HK-2 (cell line): ENCODE measurements at regions not wholly inside any gene's neighbourhood (a gene's known extent, or its start where the extent isn't known, plus 50 kb on each side); places are given as distances from the start of the nearest gene placed in this dataset.

Experiments
- DNase-seq: peaks from one replicate; pipeline ENCODE4 v3.0.0-alpha.2; 2018; ENCODE audit not compliant: unreplicated experiment

- no peak for DNase-seq
Observed at GRCh38 chr11:109859045-109859724, 234.0 kb upstream of the ZC3H12C start.

- DNase-seq = no peak
Observed at GRCh38 chr11:109862835-109863234, 230.4 kb upstream of the ZC3H12C start.

GRCh38 chr11:109864151-109864661, 229.0 kb upstream of the ZC3H12C start:
- no peak for DNase-seq

GRCh38 chr11:109864834-109865547, 228.2 kb upstream of the ZC3H12C start:
- no peak for DNase-seq

GRCh38 chr11:109865548-109866186, 227.5 kb upstream of the ZC3H12C start:
- DNase-seq = no peak

DNA sequence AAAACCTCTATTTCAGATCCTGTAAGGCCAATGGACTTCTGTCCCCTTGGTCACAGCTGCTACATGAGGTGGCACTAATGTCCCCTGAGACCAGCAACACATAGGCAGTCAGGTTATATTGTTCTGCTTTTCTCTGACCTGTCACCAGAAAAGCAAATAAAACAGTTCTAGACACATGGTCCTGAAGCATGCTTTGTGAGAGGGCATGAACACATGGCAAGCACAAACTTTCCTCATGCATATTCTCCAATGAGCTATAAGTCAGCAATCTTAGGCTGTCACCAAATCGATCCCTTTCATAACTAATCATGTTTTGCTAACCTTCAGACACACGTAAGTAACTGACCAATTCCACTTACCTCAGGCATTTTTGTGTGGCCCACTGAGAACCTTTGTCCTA, 225.4 kb upstream of the ZC3H12C start:
- no peak for DNase-seq

- no peak for DNase-seq
Observed at GRCh38 chr11:109869536-109869935, 223.7 kb upstream of the ZC3H12C start.

DNA sequence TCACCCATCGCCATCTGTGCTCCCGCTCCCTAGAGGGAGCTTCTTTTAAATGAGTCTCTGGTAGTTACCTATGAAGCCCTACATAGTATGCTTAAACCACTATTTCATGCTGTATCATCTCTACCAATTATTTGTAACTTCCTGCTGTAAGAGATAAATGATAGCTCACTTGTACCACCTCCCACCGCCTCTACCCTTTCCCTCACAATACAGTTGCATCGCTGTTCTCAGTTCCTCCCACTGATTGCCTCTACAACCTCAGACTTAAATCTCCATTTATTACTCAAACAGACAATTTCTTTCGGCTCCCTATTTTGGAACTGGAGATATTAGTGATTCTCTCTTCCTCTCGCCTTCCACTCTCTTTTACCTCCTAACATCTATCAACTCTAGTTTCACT, 222.9 kb upstream of the ZC3H12C start:
- DNase-seq = no peak

DNA sequence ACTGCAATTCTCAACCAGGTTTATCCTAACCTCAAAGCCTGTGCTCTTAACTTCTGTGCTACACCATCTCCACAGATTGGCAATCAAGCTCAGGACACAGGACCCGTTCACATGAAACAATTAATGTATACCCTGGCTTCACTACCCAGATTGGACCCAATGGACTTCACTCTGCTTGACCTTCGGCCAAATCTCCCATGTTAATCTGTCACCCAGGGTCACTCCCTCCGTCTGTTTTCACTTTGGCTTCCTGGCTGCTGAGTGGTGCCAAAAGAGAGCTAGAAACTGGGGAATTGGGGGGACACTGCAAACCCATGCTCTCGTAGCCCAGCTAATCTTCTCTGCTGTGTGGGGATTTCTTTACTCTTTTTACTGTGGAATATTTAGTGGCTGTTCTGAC, 216.1 kb upstream of the ZC3H12C start:
- no peak for DNase-seq

- no peak for DNase-seq
Observed at GRCh38 chr11:109884501-109884900, 208.7 kb upstream of the ZC3H12C start.

DNA sequence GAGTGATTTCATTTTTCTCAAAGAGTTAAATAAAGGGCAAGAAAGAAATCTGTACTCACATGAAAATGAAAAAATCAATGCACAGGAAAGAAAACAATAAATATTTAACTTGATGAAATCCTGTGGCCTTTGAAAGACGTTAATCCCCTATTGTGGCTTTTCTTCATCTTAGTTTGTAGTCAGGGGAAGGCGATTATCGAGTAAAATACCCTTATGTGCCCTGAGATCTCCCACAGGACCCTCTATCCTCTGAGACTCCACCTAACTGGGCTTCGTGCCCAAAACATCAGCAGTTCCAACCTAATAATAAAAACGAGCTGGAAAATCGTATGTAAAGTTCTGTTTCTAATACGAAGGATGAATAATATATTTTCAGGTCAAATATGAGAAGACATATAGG, 208.2 kb upstream of the ZC3H12C start:
- no peak for DNase-seq

DNA sequence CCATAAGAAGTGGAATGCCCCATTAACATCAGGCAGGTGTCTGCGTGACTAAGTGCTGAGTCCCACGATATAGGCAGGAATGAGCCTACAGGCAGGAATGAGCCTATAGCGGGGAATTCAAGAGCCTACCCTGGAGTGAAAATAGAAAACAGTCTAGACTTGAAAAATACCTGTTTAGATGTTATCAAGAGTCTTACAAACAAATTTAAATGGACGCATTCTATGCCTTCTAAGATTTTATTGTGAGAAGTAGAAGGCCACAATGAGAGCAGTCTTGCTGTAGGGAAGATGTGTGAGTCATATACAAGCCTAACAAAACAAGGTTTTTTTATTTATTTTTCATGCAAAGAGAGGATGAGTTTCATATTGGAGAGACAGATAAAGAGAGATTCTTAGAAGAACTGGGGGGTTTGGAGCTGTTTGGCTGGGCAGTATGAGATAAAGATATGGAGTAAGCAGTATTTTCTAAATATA, 200.8 kb upstream of the ZC3H12C start:
- DNase-seq = no peak

DNA sequence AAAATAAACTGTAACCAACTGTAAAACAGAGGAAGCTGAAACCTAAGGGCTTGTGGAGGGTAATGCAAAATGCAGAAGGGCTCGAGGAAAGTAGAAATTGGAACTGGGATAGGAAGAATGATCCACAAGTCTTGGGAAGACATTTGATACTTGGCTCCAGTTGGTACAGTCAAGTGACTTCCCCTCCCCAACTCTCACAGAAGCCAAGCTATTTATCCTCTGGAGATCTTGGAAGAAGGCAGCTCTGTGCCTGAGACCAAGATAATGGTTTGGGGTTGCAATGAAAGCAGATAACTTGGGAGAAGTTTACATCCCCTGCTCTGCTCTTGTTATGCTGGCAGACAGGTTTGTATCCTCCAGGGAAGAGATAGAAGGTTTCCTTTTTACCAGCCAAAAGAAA, 198.9 kb upstream of the ZC3H12C start:
- no peak for DNase-seq

DNA sequence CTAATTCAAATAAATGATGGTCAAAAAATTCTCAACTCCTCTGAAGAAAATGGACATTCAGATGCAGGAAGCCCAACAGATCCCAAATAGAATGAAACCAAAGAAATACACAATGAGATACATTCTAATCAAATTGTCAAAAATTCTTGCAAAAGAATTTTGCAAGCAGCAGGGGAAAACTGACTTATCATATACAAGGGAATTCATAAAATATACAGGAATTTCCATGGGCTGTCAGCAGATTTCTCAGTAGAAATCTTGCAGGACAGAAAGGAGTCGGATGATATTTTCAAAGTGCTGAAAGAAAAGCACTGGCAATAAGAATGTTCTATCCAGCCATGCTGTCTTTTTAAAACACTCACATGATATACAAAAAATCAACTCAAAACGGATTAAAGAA, 194.6 kb upstream of the ZC3H12C start:
- DNase-seq = no peak

DNA sequence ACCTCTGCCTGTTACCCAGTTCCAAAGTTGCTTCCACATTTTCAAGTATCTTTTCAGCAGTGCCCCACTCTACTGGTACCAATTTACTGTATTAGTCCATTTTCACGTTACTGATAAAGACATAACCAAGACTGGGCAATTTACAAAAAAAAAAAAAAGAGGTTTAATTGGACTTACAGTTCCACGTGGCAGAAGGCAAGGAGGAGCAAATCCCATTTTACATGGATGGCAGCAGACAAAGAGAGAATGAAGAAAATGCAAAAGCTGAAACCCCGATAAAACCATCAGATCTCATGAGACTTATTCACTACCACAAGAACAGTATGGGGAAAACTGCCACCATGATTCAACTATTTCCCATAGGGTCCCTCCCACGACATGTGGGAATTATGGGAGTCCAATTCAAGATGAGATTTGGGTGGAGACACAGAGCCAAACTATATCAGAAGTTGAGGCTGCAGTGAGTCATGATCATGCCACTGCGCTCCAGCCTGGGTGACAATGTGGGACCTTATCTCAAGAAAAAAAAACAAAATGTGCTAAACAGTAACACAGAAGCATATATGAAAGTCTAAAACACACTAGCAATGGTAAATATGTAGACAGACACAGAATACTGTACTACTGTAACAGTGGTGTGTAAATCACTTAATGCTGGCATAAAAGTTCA, 190.3 kb upstream of the ZC3H12C start:
- no peak for DNase-seq

DNA sequence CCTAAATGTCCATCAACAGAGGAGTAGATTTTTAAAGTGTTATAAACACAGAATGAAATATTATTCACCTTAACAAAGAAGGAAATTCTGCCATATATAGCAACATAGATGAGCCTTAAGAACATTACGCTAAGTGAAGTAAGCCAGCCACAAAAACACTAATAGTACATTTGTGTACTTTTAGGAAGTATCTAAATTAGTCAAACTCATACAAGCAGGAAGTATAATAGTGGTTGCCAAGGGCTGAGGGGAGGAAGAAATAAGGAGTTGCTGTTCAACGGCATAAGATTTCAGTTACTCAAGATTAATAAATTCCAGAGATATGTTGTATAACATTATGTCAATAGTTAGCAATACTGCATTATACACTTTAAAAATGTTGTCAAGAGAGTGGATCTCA, 181.7 kb upstream of the ZC3H12C start:
- no peak for DNase-seq

DNA sequence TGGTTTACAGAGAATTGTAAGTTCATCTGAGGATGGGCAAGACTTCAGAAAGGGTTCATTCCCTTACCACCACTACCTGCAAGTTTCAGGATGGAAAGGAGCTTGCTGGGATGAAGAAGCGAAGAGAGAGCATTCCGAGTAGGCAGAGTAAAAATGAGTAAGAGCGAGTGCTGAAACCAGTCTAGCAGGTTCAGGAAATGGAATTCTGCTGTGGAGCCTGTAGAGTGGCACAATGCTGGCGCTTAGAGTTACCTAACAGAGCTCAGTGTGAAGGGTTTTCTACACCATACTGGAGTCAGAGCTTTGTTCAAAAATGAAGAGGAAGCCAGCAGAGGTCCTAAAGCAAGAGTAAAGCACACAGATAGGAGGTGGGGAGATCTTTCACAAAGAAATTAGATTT, 179.2 kb upstream of the ZC3H12C start:
- DNase-seq = no peak

GRCh38 chr11:109914809-109915653, 178.2 kb upstream of the ZC3H12C start:
- no peak for DNase-seq

DNA sequence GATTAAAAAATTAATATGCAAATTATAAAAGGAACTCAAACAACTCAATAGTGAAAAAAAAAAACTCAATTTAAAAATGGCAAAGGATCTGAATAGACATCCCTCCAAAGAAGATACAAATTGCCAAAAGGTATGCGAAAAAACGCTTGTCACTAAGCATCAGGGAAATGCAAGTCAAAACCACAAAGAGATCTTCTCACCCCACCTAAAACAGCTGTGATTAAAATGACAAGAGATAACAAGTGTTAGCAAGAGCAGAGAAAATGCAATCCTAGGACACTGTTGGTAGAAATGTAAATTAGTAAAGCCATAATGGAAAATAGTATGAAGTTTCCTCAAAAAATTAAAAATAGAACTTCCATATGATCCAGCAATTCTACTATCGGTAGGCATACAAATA, 166.3 kb upstream of the ZC3H12C start:
- DNase-seq = no peak

GRCh38 chr11:109929308-109929707, 163.9 kb upstream of the ZC3H12C start:
- no peak for DNase-seq

- DNase-seq = no peak
Observed at GRCh38 chr11:109933126-109933525, 160.1 kb upstream of the ZC3H12C start.
